Stimulated activated CD8-positive, alpha-beta memory T cell treated with anti-CD3 and anti-CD28 coated beads, Interleukin-12 subunit alpha, Interleukin-12 subunit beta, amount 100 ng/mL, for 1 hour (primary cell): ENCODE measurements at regions not wholly inside any gene's neighbourhood (a gene's known extent, or its start where the extent isn't known, plus 50 kb on each side); places are given as distances from the start of the nearest gene placed in this dataset.

Experiments used
- DNase-seq: peaks from one replicate; pipeline ENCODE4 v3.0.0-alpha.2; 2020; ENCODE audit warnings: low read depth

DNA sequence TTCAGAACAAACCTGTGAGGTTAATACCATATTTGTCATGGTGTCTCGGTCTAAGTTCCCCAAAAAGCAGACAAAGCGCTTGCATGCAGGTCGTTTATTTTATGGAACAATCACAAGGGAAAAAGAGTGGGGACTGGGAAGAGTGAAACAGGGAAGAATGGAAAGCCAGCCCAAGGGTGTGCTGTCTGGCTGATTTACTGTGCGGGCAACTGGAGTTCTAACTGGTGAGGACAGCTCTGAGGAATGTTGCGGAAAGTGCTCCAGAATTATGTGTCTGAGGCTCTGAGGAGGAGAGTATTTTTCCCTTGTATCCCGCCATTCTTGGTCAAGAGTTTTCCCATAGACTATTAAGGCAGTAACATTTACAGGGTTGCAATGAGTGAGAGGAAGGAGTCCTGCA, 465.4 kb downstream of the RMST start:
- no peak for DNase-seq

DNA sequence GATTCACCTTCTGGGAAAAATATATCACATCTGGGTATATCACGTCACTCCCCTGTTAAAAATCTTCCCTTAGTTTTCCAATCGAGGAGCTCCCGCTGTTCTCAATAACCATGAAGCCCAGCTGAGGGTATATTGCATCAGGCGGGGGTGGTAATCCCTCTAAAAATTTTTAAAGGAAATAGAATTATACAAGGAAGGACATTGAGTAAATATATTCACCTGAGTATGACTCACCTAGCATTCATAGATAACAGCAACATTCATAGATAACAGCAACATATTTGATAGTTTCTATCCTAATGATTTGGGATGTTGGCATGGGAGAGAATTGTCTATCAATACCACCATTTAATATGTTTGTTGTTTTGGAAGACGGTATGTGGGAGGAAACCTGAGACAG, 473.6 kb downstream of the RMST start:
- DNase-seq = no peak

DNA sequence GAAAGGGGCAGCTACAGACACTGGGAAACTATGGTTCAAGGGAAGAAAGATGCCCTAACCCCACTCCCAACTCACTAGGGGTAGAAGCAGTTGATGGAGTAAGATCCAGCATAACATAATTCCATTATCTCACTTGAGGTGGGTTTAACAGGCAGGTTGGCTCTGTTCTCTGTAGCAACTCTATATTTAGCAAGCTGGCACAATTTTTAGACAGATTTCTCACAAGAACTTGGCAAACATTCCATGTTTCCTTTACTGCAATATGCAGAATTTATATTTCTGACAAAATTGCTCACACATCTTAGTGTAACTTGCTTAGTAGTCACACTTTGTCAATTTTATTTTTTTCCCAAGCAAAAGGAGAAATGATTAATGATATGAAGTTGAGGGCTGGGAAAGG, 475.4 kb downstream of the RMST start:
- no peak for DNase-seq

DNA sequence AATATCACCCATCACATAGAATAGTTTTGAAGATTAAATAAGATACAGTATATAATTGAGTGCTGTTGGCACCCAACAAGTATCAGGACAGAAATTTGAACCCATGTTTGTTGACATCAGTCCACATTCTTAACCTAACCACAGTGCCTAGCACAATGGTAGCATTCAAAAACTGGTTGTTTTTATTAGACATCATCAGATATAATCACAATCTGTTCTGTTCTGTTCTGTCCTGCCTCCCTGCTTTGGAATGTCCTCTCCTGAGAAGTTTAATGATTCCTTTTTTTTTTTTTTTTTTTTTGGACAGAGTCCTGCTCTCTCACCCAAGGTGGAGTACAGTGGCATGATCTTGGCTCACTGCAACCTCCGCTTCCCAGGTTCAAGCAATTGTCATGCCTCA, 476.6 kb downstream of the RMST start:
- no peak for DNase-seq

DNA sequence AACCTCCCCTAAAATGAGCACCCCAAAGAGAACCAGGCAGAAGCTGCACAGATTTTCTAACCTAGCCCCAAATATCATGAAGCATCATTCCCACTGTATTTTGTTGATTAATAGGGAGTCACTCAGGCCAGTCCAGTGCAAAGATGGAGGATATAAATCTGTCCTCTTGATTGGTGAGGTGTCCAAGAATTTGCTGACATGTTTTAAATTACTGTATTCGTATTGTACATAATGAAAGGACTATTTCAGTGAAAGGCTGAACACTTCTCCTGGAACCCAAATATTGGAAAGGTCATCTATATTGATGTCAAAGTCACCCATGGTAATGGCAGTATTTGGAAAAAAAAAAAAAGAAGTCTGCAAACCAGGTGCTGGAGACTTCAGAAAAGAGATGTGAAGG, 477.5 kb downstream of the RMST start:
- no peak for DNase-seq

DNA sequence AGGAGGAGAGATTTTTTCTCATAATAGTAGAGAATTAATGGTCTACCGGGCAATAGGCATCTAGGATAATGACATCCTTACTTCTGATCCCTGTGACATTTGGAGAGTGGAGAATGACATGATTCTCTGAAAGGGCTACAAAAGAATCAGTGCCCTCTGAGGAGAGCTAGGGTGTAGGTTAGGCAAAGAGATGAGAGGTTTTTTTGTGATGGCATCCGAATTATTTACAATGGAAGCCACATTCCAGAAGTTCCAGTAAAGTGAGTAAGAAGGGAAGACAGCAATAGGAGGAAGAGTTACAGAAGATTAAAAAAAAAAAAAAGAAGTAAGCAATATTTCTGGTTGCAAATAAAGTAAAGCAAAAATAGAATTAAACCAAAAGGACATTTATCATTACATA, 478.0 kb downstream of the RMST start:
- DNase-seq = no peak

DNA sequence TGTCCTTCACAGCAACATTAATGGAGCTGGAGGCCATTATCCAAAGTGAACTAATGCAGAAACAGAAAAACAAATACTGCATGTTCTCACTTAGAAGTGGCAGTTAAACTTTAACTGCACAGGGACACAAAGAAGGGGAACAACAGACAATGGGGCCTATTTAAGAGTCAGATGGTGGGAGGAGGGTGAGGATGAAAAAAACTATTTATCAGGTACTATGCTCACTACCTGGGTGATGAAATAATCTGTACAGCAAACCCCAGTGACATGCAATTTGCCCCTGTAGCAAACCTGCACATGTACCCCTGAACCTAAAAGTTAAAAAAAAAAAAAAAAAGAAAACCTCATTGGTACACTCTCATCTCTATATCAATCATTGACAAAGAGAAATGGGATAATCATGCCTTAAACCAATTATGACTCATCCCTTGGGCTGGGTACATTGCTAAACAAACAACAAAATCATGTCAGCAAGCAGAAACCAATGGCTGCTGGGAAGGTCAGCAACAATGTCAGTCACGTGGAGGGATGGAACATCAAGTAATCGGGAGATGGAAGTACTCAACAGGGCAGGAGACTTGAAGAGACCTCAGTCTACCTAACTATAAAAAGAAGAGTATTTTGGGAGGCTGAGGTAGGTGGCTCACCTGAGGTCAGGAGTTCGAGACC, 479.2 kb downstream of the RMST start:
- no peak for DNase-seq

DNA sequence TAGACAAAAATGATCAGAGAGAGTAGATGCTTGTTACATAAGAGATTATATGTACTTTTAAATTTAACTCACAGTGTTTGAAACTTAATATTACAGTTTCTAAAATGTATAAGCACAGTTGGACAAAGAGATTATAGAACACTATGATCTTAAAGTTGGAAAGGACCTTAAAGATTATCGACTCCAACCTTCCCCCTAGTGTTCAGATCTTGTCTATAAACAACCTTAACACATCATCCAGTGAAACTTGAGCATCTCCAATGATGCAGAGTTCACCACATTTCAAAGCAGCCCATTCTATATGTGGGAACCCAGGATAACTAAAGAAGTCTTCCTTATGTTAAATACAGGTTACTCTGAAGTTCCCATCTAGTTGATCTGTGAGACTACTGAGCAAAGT, 480.8 kb downstream of the RMST start:
- DNase-seq = no peak

DNA sequence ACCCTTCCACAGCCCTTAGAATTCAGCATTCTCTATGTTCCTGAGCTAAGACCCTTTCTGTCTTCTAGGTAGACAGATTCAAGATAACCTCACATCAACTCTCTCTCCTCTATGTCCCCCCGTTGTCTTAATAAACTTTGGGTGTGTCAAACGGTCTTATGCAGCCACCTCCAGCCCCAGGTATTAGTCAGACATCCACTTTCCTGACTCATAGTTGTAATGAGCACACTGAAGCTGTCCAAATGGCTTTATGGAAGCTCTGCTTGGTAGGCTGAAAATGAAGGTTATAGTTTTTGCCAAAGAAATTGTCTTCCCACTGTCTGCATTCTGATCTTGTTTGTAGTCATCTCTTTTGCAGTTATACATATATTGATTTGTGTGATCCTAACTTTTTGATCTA, 482.0 kb downstream of the RMST start:
- no peak for DNase-seq

DNA sequence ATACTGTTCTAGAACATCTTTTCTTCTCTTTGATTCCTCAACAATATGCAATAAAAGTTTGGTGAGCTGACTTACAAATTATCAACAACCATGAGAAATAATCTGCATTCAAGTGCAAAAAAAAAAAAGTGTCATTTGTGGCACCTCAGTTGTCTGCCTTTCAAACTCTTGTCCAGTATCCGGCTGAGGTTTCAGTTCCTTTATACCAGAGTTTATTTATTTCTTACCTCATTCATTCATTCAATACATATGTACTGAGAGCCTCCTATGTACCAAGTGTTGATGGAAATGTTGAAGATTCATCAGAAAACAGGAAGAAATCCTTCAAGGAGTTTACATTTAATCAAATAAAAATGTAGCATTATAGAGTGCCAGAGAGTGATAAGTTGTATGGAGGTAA, 484.1 kb downstream of the RMST start:
- no peak for DNase-seq

DNA sequence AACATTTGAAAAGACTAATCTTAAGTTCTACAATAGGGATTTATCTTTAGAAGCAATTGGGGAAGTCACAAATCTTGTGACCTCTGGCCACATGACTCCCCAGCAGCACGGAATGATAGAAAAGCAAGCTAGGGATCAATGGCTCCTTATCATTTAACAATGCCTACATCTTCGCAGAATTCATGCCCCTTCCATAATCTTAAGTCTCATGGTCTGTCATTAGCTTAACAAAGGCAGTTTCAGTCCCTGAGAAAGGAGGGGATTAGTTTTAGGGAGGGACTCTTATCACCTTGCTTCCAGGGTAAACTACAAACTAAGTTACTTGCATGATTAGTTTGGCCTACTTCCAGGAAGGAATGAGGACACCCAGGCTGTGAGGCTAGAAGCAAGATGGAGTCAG, 486.0 kb downstream of the RMST start:
- no peak for DNase-seq

DNA sequence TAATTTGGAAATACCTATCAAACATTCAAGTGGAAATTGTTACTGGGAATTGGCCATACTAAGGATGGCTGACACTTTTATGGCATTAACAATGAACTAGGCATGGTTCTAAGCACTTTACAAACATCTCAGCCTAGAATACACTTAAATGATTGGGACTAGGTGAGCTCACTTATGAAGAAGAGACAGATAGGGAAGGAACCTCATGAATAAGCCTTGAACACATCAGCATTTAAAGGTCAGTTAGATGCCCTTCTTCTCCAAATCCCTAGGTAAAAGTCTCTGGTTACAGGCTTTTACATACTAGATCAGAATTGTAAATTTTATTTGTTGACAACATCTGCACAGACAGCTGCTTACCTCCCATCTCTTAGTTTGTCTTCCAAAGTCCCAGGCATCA, 488.6 kb downstream of the RMST start:
- no peak for DNase-seq

DNA sequence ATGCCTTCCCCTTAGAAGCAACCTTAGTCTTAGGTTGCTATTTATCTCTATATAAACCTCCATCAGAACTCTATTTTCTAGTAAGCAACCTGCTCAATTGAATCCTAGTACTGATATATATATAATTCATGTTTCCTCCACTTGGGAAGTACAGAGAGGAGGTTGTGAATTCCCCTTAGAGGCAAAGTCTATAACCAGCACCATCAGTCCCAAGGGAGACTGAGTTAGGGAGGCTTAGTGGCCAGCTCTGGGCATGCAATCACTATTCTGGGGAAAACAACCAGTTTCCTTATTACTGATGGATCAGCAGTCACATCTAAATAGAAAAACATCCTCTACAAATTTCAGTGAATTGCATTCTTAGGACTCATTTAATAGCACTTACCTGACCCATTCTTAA, 489.1 kb downstream of the RMST start:
- no peak for DNase-seq

DNA sequence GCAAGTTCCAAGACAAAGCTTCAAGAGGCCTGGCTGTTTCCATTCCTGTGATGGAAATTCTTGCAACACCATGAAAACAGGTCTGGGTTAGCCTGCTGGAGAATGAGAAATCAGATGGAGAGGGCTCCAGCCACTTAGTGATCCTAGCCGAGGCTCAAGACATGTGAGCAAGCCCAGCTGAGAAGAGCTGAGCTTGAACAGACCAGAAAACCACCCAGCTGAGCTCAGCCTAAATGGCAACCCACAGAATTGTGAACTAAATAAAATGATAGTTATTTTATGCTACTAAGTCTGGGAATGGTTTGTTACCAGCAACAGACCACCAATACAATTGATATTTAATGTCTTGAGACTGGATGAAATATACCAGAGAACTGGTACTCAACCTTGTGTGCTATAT, 494.5 kb downstream of the RMST start:
- no peak for DNase-seq

DNA sequence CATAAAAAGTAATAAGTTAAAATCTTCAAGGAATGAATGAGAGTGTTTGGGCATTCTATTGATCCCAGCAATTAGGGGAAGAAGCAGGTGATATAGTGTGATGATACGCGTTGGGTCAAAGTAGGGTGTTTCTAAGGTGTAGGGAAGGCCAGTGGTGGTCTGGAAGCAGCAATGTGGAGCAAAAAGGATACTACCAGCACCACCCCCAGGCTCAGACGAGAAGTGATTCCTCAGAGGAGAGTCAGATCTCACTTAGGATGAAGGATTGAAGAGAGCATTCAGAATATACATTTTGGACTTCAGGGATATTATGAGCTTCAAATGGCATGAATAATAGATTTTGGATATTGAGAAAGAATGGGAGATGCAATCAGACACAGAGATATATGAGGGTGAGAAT, 497.6 kb downstream of the RMST start:
- DNase-seq = no peak

DNA sequence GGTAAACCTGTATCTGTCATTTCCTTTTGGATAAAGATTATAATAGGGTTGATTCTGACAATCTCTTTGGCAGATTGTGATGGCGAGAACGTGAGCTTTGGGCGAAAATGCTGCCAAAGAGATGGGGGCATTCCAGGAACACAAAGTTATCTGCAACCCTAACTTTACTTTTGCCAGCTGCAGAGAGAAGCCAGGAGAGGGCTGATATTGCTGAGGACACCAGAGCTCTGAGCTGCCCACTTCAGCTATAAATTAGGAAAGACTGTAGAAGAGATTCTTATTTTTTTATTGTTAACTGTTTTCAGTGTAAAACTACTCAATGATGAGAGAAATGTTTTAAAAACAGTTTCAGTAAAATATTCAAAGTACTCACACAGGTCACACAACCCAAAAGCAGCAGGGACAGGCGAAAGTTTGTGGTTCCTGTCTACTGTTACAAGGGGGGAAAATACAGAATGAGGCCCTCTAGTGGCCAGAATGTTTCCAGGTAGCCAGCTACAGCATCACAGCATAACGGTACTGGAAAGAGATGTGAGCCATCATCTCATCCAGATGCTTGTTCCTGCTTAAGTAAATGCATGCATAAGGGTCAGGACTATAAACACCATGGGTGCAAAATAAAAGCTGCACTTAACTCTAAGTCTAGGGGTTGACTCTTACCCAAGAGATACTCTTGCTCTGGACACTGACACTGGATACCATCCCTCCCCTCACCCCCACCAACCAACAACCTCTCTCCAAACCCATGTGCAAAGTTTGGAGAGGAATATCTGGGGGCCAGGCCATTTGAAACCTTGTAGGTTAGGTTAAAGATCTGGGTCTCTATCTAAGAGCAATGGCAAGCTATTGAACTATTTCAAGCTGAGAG, 498.4 kb downstream of the RMST start:
- DNase-seq = no peak

DNA sequence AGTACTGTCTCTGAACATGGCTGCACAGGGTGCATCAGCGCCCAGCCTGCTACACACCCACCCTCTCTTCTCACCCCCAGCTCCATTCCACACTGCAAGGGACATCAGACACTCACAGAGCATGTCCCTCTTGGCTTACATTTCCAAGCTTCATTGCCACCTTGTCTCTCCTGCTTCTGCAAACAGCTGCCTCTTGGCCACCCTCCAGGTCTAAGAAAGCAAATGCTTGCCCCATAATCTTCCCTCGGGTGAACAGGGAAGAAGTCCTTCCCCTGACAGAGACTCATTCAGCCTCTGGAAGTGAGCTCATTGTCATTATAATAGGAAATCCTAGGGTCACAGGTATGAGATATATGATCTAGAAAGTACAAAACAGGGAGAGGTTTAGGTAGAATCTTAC, 505.2 kb downstream of the RMST start:
- no peak for DNase-seq

DNA sequence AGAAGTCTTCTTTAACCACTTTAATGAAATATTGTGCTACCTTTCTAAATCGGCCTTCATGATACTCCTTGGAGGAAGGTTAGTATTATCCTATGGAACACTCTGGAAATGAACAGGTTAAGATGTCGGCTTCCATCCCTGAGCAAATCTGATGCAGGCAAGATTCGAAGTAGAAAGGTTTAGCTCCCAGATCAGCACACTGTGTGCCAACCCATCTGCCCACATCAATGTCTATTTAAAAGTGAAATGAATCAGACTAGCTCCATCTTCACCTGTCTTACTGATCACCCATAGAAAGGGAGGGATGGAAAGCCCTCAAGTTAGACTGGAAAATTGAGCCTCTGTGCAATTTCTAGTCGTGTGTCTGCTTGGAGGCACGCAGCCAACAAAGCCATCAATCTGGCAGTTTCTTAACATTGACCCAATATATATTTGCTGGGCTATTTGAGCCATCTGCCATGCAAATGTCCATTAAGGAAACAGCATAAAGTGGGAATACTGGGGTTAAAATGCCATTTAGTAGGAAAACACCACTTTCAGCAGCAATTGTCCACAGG, 506.1 kb downstream of the RMST start:
- DNase-seq = no peak

DNA sequence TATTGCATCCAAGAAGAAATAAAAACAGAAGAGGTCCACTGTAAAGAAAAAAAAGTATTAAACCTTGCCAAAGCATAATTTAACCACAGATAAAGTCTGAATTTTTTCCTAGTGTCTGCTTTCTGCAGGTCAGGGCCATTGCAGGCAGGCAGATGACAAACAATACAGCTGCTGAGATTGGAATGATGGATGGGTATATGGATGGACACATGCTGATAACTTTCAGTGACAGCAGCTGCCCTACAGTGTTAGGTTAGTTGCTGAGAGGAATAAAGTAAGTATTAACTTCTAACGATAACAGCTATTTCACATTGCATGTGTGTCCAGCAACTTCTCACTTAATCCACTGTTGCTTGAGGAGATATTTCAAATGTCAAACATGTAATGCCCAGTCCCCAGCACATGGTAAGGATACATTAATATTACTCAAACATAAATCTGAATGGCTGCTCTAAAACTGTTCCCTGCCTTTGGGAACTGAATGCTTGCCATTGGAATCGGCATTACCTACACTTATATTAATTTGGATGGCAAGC, 515.3 kb downstream of the RMST start:
- DNase-seq = no peak

DNA sequence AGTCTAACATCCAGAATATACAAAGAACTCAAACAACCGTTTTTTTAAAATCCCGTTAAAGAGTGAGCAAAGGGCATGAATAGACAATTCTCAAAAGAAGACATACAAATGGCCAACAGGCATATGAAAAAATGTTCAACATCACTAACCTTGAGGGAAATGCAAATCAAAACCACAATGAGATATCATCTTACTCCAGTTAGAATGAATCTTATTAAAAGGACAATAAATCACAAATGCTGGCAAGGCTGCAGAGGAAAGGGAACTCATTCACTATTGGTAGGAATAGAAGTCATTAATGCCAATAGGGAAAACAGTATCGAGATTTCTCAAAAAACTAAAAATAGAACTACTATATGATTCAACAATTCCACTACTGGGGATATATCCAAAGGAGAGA, 520.1 kb downstream of the RMST start:
- no peak for DNase-seq

DNA sequence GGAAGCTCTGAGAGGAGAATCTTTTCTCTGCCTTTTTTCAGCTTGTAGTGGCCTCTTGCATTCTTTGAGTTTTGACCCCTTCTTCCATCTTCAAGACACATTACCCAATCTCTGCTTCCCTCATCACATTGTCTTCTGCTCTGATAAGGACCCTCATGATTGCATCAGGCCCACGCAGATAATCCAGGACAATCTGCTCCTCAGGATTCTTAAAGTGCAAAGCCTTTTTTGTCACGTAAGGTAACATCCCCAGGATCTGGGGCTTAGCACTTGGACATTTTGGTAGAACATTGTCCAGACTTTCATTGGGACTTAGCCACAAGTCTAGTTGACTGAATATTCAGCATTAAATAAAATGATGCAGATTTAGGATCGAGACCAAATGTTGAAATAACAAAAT, 521.2 kb downstream of the RMST start:
- DNase-seq = no peak

DNA sequence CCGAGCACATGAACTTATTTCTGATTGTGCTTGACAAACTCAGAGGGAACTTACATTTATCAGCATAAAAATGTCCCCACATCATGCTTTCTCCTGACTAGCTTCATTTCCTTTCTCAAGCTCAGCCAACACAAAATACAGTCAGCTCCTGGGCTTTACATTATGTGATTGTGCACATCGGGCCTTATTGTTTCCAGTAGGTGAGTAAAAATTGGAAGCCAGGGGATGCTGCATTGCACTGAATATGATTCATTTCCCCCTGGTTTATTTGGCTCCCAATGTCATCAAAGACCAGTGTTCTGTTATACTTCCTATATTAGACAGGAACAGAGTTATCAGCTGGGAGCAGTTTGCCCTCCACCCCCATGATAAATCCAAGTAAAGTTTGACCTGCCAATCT, 521.8 kb downstream of the RMST start:
- no peak for DNase-seq

DNA sequence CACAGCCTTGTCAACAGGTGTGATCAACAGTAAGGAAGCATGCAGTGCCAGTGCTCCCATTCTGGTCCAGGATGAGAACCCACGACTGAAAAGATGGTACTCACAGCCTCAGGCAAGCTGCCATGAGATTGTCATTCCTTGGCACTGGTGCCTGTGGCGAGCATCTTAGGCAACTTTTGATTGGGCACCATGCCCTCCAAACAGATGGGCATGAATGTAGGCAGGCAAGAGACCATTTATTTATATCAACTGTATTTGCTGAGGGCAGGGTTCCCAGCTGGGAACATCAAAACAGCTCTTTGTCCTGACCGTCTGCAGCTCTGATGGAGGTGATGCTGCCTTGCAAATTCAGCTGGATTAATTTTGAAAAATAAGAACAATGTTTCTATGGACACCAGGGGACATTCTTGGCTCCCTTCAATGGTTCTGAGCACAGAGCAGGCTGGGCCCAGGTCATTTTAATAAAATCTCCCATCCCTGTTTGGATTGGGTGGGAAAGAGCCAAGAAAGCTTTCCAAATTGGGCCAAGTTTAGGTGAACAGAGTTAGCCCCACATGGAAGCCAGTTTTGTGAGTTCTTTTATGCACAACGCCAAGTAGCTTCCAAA, 522.5 kb downstream of the RMST start:
- DNase-seq = no peak
